Vagina (tissue), 2 donors: ENCODE measurements at regions not wholly inside any gene's neighbourhood (a gene's known extent, or its start where the extent isn't known, plus 50 kb on each side); places are given as distances from the start of the nearest gene placed in this dataset.

Experiments
- DNase-seq, 2 donors: peaks; one replicate each; pipeline ENCODE4 v3.0.0-alpha.2; 2017; ENCODE audit errors: extremely low spot score in 2 of 2
- H3K27ac ChIP-seq: fragments of 200-600 bp; sonication (generic); one replicate; pipeline ENCODE4 v1.5.1; 2019
- H3K27me3 ChIP-seq: fragments of 200-600 bp; sonication (generic); one replicate; pipeline ENCODE4 v1.5.1; 2019
- H3K36me3 ChIP-seq, 2 donors: fragments of 200-600 bp; sonication (generic); one replicate each; pipeline ENCODE4 v1.5.1; 2017 to 2019
- H3K4me1 ChIP-seq: fragments of 200-600 bp; sonication (generic); one replicate; pipeline ENCODE4 v1.5.1; 2019
- H3K4me3 ChIP-seq, 2 donors: fragments of 200-600 bp; sonication (generic); 1 replicate in 1 of 2; 2 replicates in 1 of 2; pipeline ENCODE4 v1.5.1; 2016 to 2019
- H3K9me3 ChIP-seq: fragments of 200-600 bp; sonication (generic); one replicate; pipeline ENCODE4 v1.5.1; 2019
- CTCF ChIP-seq, 3 experiments: fragments of 450-650 bp in 2 of 3; fragments of 200-600 bp in 1 of 3; sonication (generic) in 1 of 3; IDR thresholded peaks; one replicate each; pipeline ENCODE4 v1.5.1; 2017 to 2019; ENCODE audit warnings: antibody characterized with exemption in 3 of 3, mild to moderate bottlenecking in 2 of 3, moderate library complexity in 2 of 3
- POLR2A ChIP-seq, 2 donors: fragments of 450-650 bp; IDR thresholded peaks; one replicate each; pipeline ENCODE4 v1.6.1; 2017; ENCODE audit warnings: antibody characterized with exemption in 2 of 2, mild to moderate bottlenecking in 2 of 2, moderate library complexity in 2 of 2
- POLR2AphosphoS5 ChIP-seq, 2 donors: sonication (generic); formaldehyde crosslinking; IDR thresholded peaks; one replicate each; pipeline ENCODE4 v1.9.0; 2017; ENCODE audit warnings: antibody characterized with exemption in 2 of 2, mild to moderate bottlenecking in 2 of 2, low read depth in 1 of 2; ENCODE audit not compliant: insufficient read depth in 1 of 2
- intact Hi-C: fragments of 100-400 bp; cut with DNase I; formaldehyde crosslinking; loops from one replicate; pipeline ENCODE4 v1.15.1; 2023

DNA sequence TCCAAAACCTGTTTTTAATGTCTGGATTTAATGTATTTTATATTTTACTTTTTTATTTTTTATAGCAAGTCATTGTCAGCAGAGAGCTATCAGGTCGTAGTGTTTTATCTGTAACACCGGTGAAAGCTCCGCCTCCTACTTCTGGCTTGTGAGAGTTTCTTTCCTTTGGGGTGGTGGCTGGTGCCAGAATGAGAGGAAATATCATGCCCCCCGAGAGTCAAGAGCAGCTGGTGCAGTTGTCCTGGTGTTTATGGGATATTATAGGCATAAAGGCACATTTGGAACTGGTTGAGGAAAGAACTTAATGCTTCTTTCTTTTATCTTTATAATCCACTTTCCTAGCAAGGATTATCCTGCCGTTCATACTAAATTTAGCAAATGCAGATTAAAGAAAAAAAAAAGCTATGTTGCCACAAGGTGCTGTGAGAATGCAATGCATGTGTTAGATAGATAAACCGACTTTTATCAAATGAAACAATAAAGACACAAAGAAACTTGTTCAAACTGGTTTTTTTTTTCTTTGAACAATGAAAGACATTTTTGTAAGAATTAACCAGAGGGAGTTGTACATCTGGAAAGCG is 260.1 kb upstream of the PLSCR5 start:
- H3K9me3 ChIP-seq, result no peaks in the 10 kb centered on the region
- no peak for DNase-seq
- H3K36me3 ChIP-seq, result no peaks in the 10 kb centered on the region
- no peak overlapping the region for H3K4me3 ChIP-seq
- intact Hi-C loops, result no loop called here
- no peaks in the 10 kb centered on the region for H3K4me1 ChIP-seq
- no peak for TF ChIP-seq CTCF (IDR thresholded peaks at IDR 0.05)
- TF ChIP-seq POLR2AphosphoS5 (IDR thresholded peaks at IDR 0.05; ENCODE audit: insufficient read depth in 1 of 2, low read depth in 1 of 2), result no peak
- no peak for TF ChIP-seq POLR2A (IDR thresholded peaks at IDR 0.05)
- H3K27ac ChIP-seq, result no peak overlapping the region
- no peaks in the 10 kb centered on the region for H3K27me3 ChIP-seq

DNA sequence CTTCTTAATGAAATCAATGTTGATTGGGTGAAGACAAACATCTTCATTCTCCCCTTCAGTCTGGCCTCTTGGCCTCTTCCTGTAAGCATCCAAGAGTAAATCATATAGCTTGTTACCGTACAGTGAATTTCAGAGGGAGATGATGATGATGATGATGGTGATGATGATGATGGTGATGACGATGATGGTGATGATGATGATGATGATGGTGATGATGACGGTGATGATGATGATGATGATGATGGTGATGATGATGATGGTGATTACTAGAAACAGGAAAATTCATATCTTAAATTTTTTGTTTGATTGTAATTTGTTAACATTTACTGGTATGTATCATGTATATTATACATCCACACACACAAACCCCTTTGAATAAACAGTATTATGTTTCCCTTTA is 256.1 kb upstream of the PLSCR5 start:
- Histone ChIP-seq H3K27ac (no peak overlapping the region), H3K27me3 (no peaks in the 10 kb centered on the region), H3K4me1 (no peaks in the 10 kb centered on the region), H3K4me3 (no peak overlapping the region), H3K9me3 (no peaks in the 10 kb centered on the region), H3K36me3 (no peaks in the 10 kb centered on the region)
- DNase-seq, result no peak
- intact Hi-C loops, result no loop called here
- no peak for TF ChIP-seq POLR2AphosphoS5 (IDR thresholded peaks at IDR 0.05; ENCODE audit: insufficient read depth in 1 of 2, low read depth in 1 of 2)
- TF ChIP-seq POLR2A (IDR thresholded peaks at IDR 0.05), result no peak
- TF ChIP-seq CTCF (IDR thresholded peaks at IDR 0.05), result no peak

DNA sequence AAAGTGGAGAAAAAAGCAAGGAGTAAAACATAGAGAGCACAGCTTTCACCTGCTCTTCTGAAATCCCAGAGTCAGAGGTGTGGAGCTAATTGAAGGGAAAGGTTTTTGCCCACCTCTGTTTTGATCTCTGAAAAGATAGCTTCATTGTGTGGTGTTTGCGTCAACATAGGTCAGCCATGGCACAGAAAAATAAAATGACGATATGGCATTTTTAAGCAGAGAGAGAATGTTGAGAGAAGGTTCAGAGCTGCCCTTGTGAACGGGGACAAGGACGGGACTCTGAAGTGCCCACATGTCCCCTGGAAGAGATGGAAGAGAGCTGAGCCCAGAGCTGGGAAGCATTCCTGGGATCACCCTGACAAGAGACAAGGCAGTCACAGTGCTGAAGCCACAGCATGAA is 249.4 kb upstream of the PLSCR5 start:
- no peak for TF ChIP-seq POLR2A (IDR thresholded peaks at IDR 0.05)
- no peak for TF ChIP-seq CTCF (IDR thresholded peaks at IDR 0.05)
- TF ChIP-seq POLR2AphosphoS5 (IDR thresholded peaks at IDR 0.05; ENCODE audit: insufficient read depth in 1 of 2, low read depth in 1 of 2), result no peak
- Histone ChIP-seq H3K36me3 (no peaks in the 10 kb centered on the region), H3K27me3 (no peaks in the 10 kb centered on the region), H3K9me3 (no peaks in the 10 kb centered on the region), H3K4me3 (no peak overlapping the region), H3K4me1 (no peaks in the 10 kb centered on the region), H3K27ac (no peak overlapping the region)
- intact Hi-C loops, result no loop called here
- no peak for DNase-seq

DNA sequence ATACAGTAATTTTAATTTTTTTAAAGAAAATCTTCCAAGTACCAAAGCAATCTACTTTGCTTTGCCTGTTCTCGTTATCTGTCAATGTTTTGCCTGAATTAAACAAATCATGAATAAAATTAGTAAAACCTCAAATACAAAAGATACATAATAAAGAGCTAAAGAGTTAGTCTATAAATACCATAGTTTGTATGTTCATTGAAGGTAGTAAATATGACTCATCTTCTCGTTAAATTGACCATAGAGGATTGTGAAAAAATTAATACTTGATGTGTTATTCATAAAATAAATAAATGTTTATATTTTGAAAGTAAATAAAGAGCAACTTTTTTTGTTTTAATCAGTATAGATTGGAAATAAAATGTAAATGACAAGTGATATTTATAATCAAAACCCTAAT is 246.5 kb upstream of the PLSCR5 start:
- no peak overlapping the region for H3K27ac ChIP-seq
- H3K4me1 ChIP-seq, result no peaks in the 10 kb centered on the region
- TF ChIP-seq CTCF (IDR thresholded peaks at IDR 0.05), result no peak
- no peak for TF ChIP-seq POLR2A (IDR thresholded peaks at IDR 0.05)
- TF ChIP-seq POLR2AphosphoS5 (IDR thresholded peaks at IDR 0.05; ENCODE audit: insufficient read depth in 1 of 2, low read depth in 1 of 2), result no peak
- intact Hi-C loops, result no loop called here
- DNase-seq, result no peak
- H3K9me3 ChIP-seq, result no peaks in the 10 kb centered on the region
- no peaks in the 10 kb centered on the region for H3K36me3 ChIP-seq
- H3K4me3 ChIP-seq, result no peak overlapping the region
- no peaks in the 10 kb centered on the region for H3K27me3 ChIP-seq

- H3K4me1 ChIP-seq, result no peaks in the 10 kb centered on the region
- H3K9me3 ChIP-seq, result no peaks in the 10 kb centered on the region
Measured at GRCh38 chr3:146845361-146845760, 240.2 kb upstream of the PLSCR5 start.

More at GRCh38 chr3:146845361-146845760, 240.2 kb upstream of the PLSCR5 start:
- no peak overlapping the region for H3K27ac ChIP-seq
- TF ChIP-seq POLR2AphosphoS5 (IDR thresholded peaks at IDR 0.05; ENCODE audit: insufficient read depth in 1 of 2, low read depth in 1 of 2), result no peak
- TF ChIP-seq POLR2A (IDR thresholded peaks at IDR 0.05), result no peak
- H3K27me3 ChIP-seq, result no peaks in the 10 kb centered on the region
- no peaks in the 10 kb centered on the region for H3K36me3 ChIP-seq
- no peak overlapping the region for H3K4me3 ChIP-seq
- intact Hi-C loops, result no loop called here
- DNase-seq, result no peak
